ENCODE measurements at regions not wholly inside any gene's neighbourhood (a gene's known extent, or its start where the extent isn't known, plus 50 kb on each side); places are given as distances from the start of the nearest gene placed in this dataset.
A peak's percentile ranks its signal among the peaks of the same experiment; 100 is the strongest.

GRCh38 chr3:24947103-24947502 lies 452.5 kb upstream of the THRB start:
- DNase-seq = no peak

- no peak for DNase-seq
Measured at GRCh38 chr3:24951180-24951579, 456.5 kb upstream of the THRB start.

GRCh38 chr3:24952388-24952787 lies 457.7 kb upstream of the THRB start:
- no peak for DNase-seq

- no peak for DNase-seq
Measured at GRCh38 chr3:24953060-24953771, 458.6 kb upstream of the THRB start.

- no peak for DNase-seq
Measured at GRCh38 chr3:24956613-24957012, 462.0 kb upstream of the THRB start.

GRCh38 chr3:24958271-24958670 lies 463.6 kb upstream of the THRB start:
- DNase-seq = no peak

- no peak for DNase-seq
Measured at GRCh38 chr3:24958910-24959447, 464.3 kb upstream of the THRB start.

GRCh38 chr3:24963762-24964625 lies 464.1 kb upstream of the RARB start:
- peak; percentile 19 for DNase-seq

- DNase-seq = no peak
Measured at GRCh38 chr3:24965706-24966385, 462.2 kb upstream of the RARB start.

GRCh38 chr3:24968036-24968435 lies 460.0 kb upstream of the RARB start:
- DNase-seq = no peak

- no peak for DNase-seq
Measured at GRCh38 chr3:24972491-24972890, 455.6 kb upstream of the RARB start.

GRCh38 chr3:24981309-24981708 lies 446.8 kb upstream of the RARB start:
- no peak for DNase-seq

GRCh38 chr3:24981924-24982323 lies 446.1 kb upstream of the RARB start:
- no peak for DNase-seq

GRCh38 chr3:24985668-24986067 lies 442.4 kb upstream of the RARB start:
- no peak for DNase-seq

- DNase-seq = no peak
Measured at GRCh38 chr3:24986612-24987011, 441.5 kb upstream of the RARB start.

- no peak for DNase-seq
Measured at GRCh38 chr3:24999357-24999756, 428.7 kb upstream of the RARB start.

GRCh38 chr3:25000971-25001591 lies 427.0 kb upstream of the RARB start:
- no peak for DNase-seq

GRCh38 chr3:25002052-25002451 lies 426.0 kb upstream of the RARB start:
- no peak for DNase-seq

- DNase-seq = peak; percentile 69
Measured at GRCh38 chr3:25007974-25008658, 419.9 kb upstream of the RARB start.

GRCh38 chr3:25009665-25010064 lies 418.4 kb upstream of the RARB start:
- DNase-seq = no peak

- DNase-seq = no peak
Measured at GRCh38 chr3:25015599-25015998, 412.5 kb upstream of the RARB start.

GRCh38 chr3:25018909-25019308 lies 409.2 kb upstream of the RARB start:
- DNase-seq = no peak
